ENCODE measurements at regions not wholly inside any gene's neighbourhood (a gene's known extent, or its start where the extent isn't known, plus 50 kb on each side); places are given as distances from the start of the nearest gene placed in this dataset.

DNA sequence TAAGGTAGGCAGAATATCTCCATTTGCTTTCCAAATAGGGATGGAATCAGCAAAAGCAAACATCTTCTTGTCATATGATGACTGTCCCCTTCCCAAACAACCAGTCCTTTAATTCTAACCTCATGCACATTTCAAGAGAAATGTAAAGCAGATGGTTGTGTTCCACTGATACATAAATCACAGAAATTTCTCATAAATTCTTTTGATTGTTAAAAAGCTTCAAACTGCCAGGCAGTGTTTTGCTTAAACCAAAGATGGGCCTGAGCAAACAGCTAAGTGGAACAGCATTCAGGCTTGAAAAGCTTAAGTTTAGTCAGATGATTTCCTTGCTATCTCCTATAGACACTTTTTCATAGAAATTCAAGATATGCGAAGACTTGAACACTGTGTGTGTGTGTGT is 74.3 kb upstream of the SOX2 start:
- no peak for TF ChIP-seq FOXM1 (IDR thresholded peaks at IDR 0.05; ENCODE audit: borderline replicate concordance, low read depth)
- TF ChIP-seq CREB1 (IDR thresholded peaks at IDR 0.05; ENCODE audit: low read depth), result no peak
- no peak for TF ChIP-seq TCF12 (IDR thresholded peaks at IDR 0.05; ENCODE audit: low read depth)
- TF ChIP-seq TAF1 (IDR thresholded peaks at IDR 0.05; ENCODE audit: low read depth), result no peak
- no peak for TF ChIP-seq EP300 (IDR thresholded peaks at IDR 0.05; ENCODE audit: borderline replicate concordance)
- no peak for TF ChIP-seq ZBTB7A (IDR thresholded peaks at IDR 0.05; ENCODE audit: low read depth)
- TF ChIP-seq TEAD4 (IDR thresholded peaks at IDR 0.05), result no peak
- TF ChIP-seq, protein P1, sequence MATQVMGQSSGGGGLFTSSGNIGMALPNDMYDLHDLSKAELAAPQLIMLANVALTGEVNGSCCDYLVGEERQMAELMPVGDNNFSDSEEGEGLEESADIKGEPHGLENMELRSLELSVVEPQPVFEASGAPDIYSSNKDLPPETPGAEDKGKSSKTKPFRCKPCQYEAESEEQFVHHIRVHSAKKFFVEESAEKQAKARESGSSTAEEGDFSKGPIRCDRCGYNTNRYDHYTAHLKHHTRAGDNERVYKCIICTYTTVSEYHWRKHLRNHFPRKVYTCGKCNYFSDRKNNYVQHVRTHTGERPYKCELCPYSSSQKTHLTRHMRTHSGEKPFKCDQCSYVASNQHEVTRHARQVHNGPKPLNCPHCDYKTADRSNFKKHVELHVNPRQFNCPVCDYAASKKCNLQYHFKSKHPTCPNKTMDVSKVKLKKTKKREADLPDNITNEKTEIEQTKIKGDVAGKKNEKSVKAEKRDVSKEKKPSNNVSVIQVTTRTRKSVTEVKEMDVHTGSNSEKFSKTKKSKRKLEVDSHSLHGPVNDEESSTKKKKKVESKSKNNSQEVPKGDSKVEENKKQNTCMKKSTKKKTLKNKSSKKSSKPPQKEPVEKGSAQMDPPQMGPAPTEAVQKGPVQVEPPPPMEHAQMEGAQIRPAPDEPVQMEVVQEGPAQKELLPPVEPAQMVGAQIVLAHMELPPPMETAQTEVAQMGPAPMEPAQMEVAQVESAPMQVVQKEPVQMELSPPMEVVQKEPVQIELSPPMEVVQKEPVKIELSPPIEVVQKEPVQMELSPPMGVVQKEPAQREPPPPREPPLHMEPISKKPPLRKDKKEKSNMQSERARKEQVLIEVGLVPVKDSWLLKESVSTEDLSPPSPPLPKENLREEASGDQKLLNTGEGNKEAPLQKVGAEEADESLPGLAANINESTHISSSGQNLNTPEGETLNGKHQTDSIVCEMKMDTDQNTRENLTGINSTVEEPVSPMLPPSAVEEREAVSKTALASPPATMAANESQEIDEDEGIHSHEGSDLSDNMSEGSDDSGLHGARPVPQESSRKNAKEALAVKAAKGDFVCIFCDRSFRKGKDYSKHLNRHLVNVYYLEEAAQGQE (IDR thresholded peaks at IDR 0.05; ENCODE audit: low read depth), result no peak
- TF ChIP-seq RAD21 (IDR thresholded peaks at IDR 0.05; ENCODE audit: low read depth), result no peak
- TF ChIP-seq, protein P2, sequence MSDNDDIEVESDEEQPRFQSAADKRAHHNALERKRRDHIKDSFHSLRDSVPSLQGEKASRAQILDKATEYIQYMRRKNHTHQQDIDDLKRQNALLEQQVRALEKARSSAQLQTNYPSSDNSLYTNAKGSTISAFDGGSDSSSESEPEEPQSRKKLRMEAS (IDR thresholded peaks at IDR 0.05), result no peak
